RCC 7860 (cell line): ENCODE measurements at regions not wholly inside any gene's neighbourhood (a gene's known extent, or its start where the extent isn't known, plus 50 kb on each side); places are given as distances from the start of the nearest gene placed in this dataset.

Experiments used
- DNase-seq: peaks from one replicate; pipeline ENCODE4 v3.0.0-alpha.2; 2015; ENCODE audit warnings: low spot score
- FAIRE-seq: peaks from 2 replicates; lab custom pipeline; 2012; peaks lifted over from hg19 to GRCh38; lab: Jason Lieb, UNC

- DNase-seq (no peak), FAIRE-seq (no peak)
Measured at GRCh38 chr18:51767293-51767692, 569.8 kb upstream of the MEX3C start.

GRCh38 chr18:51778115-51778514 lies 561.9 kb upstream of the DCC start:
- FAIRE-seq (no peak), DNase-seq (no peak)

GRCh38 chr18:51789871-51790270 lies 550.1 kb upstream of the DCC start:
- FAIRE-seq, result no peak
- no peak for DNase-seq

- FAIRE-seq, result no peak
Measured at GRCh38 chr18:51801514-51801913, 538.5 kb upstream of the DCC start.

GRCh38 chr18:51802569-51803428 lies 537.2 kb upstream of the DCC start:
- no peak for FAIRE-seq
- no peak for DNase-seq

More at GRCh38 chr18:51801514-51801913, 538.5 kb upstream of the DCC start:
- no peak for DNase-seq

- FAIRE-seq (no peak), DNase-seq (no peak)
Measured at GRCh38 chr18:51807336-51807735, 532.7 kb upstream of the DCC start.

- DNase-seq (no peak), FAIRE-seq (no peak)
Measured at GRCh38 chr18:51811883-51812282, 528.1 kb upstream of the DCC start.

- DNase-seq (no peak), FAIRE-seq (no peak)
Measured at GRCh38 chr18:51813740-51814139, 526.3 kb upstream of the DCC start.

- DNase-seq (no peak), FAIRE-seq (no peak)
Measured at GRCh38 chr18:51821610-51822009, 518.4 kb upstream of the DCC start.

GRCh38 chr18:51824746-51825145 lies 515.3 kb upstream of the DCC start:
- FAIRE-seq (no peak), DNase-seq (no peak)

- FAIRE-seq (no peak), DNase-seq (no peak)
Measured at GRCh38 chr18:51833850-51834249, 506.1 kb upstream of the DCC start.

GRCh38 chr18:51848702-51849101 lies 491.3 kb upstream of the DCC start:
- FAIRE-seq (no peak), DNase-seq (no peak)

- no peak for FAIRE-seq
- DNase-seq, result no peak
Measured at GRCh38 chr18:51852681-51853080, 487.3 kb upstream of the DCC start.

GRCh38 chr18:51857989-51858388 lies 482.0 kb upstream of the DCC start:
- no peak for DNase-seq
- no peak for FAIRE-seq

GRCh38 chr18:51861046-51861445 lies 479.0 kb upstream of the DCC start:
- FAIRE-seq (no peak), DNase-seq (no peak)

- no peak for FAIRE-seq
- DNase-seq, result no peak
Measured at GRCh38 chr18:51862051-51862715, 477.8 kb upstream of the DCC start.

- no peak for FAIRE-seq
- no peak for DNase-seq
Measured at GRCh38 chr18:51864219-51864965, 475.6 kb upstream of the DCC start.

GRCh38 chr18:51865538-51865937 lies 474.5 kb upstream of the DCC start:
- FAIRE-seq (no peak), DNase-seq (no peak)

GRCh38 chr18:51867767-51868166 lies 472.2 kb upstream of the DCC start:
- FAIRE-seq, result no peak
- DNase-seq, result no peak

GRCh38 chr18:51878724-51879123 lies 461.3 kb upstream of the DCC start:
- DNase-seq, result no peak
- FAIRE-seq, result no peak

GRCh38 chr18:51879329-51879728 lies 460.7 kb upstream of the DCC start:
- no peak for FAIRE-seq
- DNase-seq, result no peak

GRCh38 chr18:51881394-51881793 lies 458.6 kb upstream of the DCC start:
- no peak for FAIRE-seq
- DNase-seq, result no peak
